Activated naive CD4-positive, alpha-beta T cell (primary cell): ENCODE measurements at regions not wholly inside any gene's neighbourhood (a gene's known extent, or its start where the extent isn't known, plus 50 kb on each side); places are given as distances from the start of the nearest gene placed in this dataset.
"Not testable (repeated sequence)": the region's sequence is repeated elsewhere in the genome, so short reads cannot be mapped to it uniquely, and the experiment has no call there.

ENCODE experiments used
- DNase-seq, 4 experiments: peaks; one replicate each; lab custom pipeline; 2025; lab: John Stamatoyannopoulos, UW

GRCh38 chr18:70419526-70419925, 130.7 kb downstream of the SOCS6 start:
- DNase-seq = no peak

GRCh38 chr18:70418546-70419311, 129.9 kb downstream of the SOCS6 start:
- no peak for DNase-seq

GRCh38 chr18:70417847-70418246, 129.0 kb downstream of the SOCS6 start:
- DNase-seq = no peak

- DNase-seq = no peak
Observed at GRCh38 chr18:70416496-70416895, 127.7 kb downstream of the SOCS6 start.

GRCh38 chr18:70415823-70416488, 127.1 kb downstream of the SOCS6 start:
- DNase-seq = no peak

- no peak for DNase-seq
Observed at GRCh38 chr18:70414315-70414900, 125.6 kb downstream of the SOCS6 start.

GRCh38 chr18:70413455-70413854, 124.6 kb downstream of the SOCS6 start:
- no peak for DNase-seq

- DNase-seq = no peak
Observed at GRCh38 chr18:70411876-70412435, 123.1 kb downstream of the SOCS6 start.

GRCh38 chr18:70411307-70411706, 122.5 kb downstream of the SOCS6 start:
- DNase-seq = no peak

- DNase-seq = no peak
Observed at GRCh38 chr18:70405052-70405451, 116.2 kb downstream of the SOCS6 start.

- no peak for DNase-seq
Observed at GRCh38 chr18:70400476-70400875, 111.6 kb downstream of the SOCS6 start.

GRCh38 chr18:70398076-70398475, 109.2 kb downstream of the SOCS6 start:
- DNase-seq = no peak

- no peak for DNase-seq
Observed at GRCh38 chr18:70397259-70397925, 108.5 kb downstream of the SOCS6 start.

GRCh38 chr18:70395771-70396170, 106.9 kb downstream of the SOCS6 start:
- not testable (repeated sequence) for DNase-seq

- DNase-seq = no peak
Observed at GRCh38 chr18:70394672-70395071, 105.8 kb downstream of the SOCS6 start.

- no peak for DNase-seq
Observed at GRCh38 chr18:70390371-70391090, 101.7 kb downstream of the SOCS6 start.

- not testable (repeated sequence) for DNase-seq
Observed at GRCh38 chr18:70389036-70389435, 100.2 kb downstream of the SOCS6 start.

GRCh38 chr18:70387027-70387426, 98.2 kb downstream of the SOCS6 start:
- DNase-seq = no peak

- DNase-seq = no peak
Observed at GRCh38 chr18:70386582-70386981, 97.7 kb downstream of the SOCS6 start.

GRCh38 chr18:70385474-70385873, 96.6 kb downstream of the SOCS6 start:
- no peak for DNase-seq

GRCh38 chr18:70384181-70384790, 95.4 kb downstream of the SOCS6 start:
- DNase-seq = no peak
